ENCODE measurements at regions not wholly inside any gene's neighbourhood (a gene's known extent, or its start where the extent isn't known, plus 50 kb on each side); places are given as distances from the start of the nearest gene placed in this dataset.

GRCh38 chr20:11130554-11131166 lies 456.9 kb upstream of the JAG1 start:
- TF ChIP-seq CTCF (IDR thresholded peaks at IDR 0.05), result no peak
- no peak for TF ChIP-seq TCF12 (IDR thresholded peaks at IDR 0.05)
- no peak for TF ChIP-seq POLR2AphosphoS5 (IDR thresholded peaks at IDR 0.05; ENCODE audit: low read depth, low read length)
- TF ChIP-seq, protein P1, sequence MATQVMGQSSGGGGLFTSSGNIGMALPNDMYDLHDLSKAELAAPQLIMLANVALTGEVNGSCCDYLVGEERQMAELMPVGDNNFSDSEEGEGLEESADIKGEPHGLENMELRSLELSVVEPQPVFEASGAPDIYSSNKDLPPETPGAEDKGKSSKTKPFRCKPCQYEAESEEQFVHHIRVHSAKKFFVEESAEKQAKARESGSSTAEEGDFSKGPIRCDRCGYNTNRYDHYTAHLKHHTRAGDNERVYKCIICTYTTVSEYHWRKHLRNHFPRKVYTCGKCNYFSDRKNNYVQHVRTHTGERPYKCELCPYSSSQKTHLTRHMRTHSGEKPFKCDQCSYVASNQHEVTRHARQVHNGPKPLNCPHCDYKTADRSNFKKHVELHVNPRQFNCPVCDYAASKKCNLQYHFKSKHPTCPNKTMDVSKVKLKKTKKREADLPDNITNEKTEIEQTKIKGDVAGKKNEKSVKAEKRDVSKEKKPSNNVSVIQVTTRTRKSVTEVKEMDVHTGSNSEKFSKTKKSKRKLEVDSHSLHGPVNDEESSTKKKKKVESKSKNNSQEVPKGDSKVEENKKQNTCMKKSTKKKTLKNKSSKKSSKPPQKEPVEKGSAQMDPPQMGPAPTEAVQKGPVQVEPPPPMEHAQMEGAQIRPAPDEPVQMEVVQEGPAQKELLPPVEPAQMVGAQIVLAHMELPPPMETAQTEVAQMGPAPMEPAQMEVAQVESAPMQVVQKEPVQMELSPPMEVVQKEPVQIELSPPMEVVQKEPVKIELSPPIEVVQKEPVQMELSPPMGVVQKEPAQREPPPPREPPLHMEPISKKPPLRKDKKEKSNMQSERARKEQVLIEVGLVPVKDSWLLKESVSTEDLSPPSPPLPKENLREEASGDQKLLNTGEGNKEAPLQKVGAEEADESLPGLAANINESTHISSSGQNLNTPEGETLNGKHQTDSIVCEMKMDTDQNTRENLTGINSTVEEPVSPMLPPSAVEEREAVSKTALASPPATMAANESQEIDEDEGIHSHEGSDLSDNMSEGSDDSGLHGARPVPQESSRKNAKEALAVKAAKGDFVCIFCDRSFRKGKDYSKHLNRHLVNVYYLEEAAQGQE (IDR thresholded peaks at IDR 0.05; ENCODE audit: low read depth, low read length), result no peak
- TF ChIP-seq SMC3 (IDR thresholded peaks at IDR 0.05; ENCODE audit: low read depth, low read length), result no peak
- no peak for TF ChIP-seq EZH2phosphoT487 (IDR thresholded peaks at IDR 0.05; ENCODE audit: borderline replicate concordance, low read depth)
